ENCODE measurements at regions not wholly inside any gene's neighbourhood (a gene's known extent, or its start where the extent isn't known, plus 50 kb on each side); places are given as distances from the start of the nearest gene placed in this dataset.
A peak's percentile ranks its signal among the peaks of the same experiment; 100 is the strongest.
"Not testable (repeated sequence)": the region's sequence is repeated elsewhere in the genome, so short reads cannot be mapped to it uniquely, and the experiment has no call there.

GRCh38 chr3:17865631-17866030 is 123.2 kb upstream of the TBC1D5 start:
- no peak for DNase-seq

DNA sequence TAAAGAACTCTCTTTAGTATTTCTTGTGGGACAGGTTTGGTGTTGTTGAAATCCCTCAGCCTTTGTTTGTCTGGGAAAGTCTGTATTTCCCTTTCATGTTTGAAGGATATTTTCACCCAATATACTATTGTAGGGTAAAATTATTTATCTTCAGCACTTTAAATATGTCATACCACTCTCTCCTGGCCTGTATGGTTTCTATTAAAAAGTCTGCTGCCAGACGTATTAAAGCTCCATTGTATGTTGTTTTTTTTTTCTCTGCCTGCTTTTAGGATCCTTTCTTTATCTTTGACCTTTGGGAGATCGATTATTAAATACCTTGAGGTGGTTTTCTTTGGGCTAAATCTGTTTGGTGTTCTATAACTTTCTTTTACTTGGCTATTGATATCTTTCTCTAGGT is 119.0 kb upstream of the TBC1D5 start:
- no peak for DNase-seq

GRCh38 chr3:17860840-17861471 is 118.5 kb upstream of the TBC1D5 start:
- DNase-seq: not testable (repeated sequence)

DNA sequence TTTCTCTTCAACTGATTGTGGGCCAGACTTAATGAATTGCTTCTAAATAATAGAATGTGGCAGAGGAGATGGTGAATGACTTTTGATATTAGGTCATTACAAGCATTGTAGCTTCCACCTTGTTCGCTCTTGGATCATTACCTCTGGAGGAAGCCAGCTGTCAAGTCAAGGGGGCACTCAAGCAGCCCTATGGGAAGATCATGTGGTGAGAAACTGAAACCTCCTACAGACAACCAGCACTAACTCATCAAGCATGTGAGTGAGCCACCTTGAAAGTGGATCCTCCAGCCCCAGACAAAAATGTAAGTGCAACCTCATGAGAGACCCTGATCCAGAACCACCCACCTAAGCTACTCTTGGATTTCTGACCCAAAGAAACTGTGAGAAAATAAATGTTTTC is 109.8 kb upstream of the TBC1D5 start:
- DNase-seq: no peak

GRCh38 chr3:17850448-17850847 is 108.0 kb upstream of the TBC1D5 start:
- DNase-seq: peak; percentile 98

- DNase-seq: no peak
Observed at GRCh38 chr3:17848102-17848501, 105.7 kb upstream of the TBC1D5 start.

DNA sequence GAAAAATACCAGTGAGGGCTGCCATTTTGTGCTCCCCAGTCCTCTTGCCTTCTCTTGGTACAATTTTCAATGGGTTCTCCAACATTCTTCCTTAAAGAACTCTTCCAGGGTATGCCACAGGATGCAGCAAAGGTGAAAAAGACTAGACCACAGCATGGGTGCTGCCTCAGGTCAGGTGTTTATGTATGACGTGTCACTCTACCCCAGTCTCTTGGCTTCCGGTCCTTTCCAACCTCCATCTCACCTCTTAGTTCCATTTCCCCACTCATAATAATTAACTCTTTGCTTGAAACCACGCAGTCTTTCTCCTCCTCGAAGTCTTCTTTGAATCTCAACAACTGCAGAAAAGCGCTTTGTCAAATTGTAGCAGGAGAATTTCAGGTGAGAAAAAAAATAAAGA is 104.7 kb upstream of the TBC1D5 start:
- DNase-seq: no peak

GRCh38 chr3:17846466-17846865 is 104.0 kb upstream of the TBC1D5 start:
- DNase-seq: no peak

- no peak for DNase-seq
Observed at GRCh38 chr3:17845026-17845812, 102.8 kb upstream of the TBC1D5 start.

GRCh38 chr3:17844236-17844635 is 101.8 kb upstream of the TBC1D5 start:
- DNase-seq: no peak

DNA sequence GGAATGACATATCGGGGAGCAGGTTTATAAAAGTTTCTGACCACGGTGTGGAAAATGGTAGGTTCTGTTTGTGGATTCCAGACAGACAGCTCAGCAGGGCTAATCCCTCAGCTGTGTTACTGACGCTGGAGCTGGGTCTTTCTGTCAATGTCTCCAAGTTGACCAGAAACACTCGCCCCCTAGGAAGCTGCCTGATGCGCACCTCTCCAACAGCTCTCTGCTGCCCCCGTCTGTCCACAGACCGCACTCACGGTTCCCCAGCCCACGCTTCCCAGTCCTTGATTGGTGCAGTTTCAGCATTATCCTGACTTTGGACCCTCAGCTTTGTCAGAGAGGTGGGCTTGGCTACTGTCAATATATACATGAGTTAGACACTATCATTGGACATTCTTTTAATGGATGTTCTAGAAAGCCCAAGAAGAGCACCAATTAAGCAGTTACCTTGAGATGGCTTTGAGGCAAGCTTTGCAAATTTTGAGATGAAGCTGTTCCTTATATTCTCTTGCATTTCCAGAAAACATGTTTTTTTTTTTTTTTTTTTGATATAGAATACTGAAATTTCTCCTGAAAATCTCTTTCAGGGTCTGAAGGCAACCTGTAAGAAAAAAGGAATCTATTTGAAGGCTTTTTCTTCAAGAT is 98.9 kb upstream of the TBC1D5 start:
- peak; percentile 55 for DNase-seq

DNA sequence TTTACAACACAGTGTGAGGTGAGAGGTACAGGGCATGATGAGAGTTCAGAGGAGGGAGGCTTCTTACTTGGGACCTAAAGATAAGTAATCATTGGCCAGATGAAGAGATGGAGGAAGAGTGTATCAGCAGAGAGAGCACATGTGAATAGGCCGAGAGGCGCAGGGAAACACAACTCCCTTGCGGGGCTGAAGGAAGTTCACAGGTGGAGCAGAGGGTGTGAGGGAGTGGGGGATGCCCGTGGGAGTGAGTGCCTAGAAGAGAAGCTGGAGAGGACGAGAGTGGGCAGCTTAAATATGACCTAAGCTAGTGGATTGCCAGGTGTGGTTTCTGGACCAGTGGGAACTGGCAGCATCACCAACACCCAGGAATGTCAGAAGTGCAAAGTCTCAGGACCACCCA is 98.2 kb upstream of the TBC1D5 start:
- DNase-seq: no peak

GRCh38 chr3:17840126-17840525 is 97.7 kb upstream of the TBC1D5 start:
- peak; percentile 28 for DNase-seq

GRCh38 chr3:17836919-17837318 is 94.5 kb upstream of the TBC1D5 start:
- DNase-seq: no peak

- DNase-seq: no peak
Observed at GRCh38 chr3:17836092-17836491, 93.7 kb upstream of the TBC1D5 start.

DNA sequence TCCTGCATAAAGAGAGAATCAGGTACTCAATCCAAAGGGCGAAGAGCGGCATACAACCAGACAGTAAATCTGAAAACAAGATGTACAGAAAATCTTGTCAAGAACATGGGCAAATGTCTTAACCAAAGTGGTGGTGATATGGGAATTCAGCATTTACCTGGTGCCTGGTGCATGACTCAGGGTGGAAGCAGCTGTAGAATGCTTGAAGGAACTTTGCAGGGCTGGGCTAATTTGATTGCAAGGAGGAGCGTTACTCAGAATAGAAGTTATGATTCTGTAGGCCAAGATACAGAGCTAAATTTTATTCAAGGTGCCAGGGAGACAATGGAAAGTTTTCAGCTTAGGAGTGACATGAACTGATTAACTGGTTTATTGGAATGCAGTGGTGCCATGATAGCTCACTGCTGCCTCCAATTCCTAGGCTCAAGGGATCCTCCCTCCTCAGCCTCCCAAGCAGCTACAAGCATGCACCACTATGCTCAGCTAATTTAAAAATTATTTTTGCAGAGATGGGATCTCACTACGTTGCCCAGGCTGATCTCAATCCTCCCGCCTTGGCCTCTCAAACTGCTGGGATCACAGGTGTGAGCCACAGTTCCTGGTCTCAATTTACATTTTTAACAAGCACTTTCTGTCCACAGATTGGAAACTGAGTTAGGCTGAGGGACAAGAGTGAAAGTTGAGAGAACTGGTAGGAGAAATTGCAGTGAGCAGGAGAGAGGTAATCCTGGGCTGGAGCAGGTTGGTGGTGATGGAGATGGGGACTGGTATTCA is 91.5 kb upstream of the TBC1D5 start:
- no peak for DNase-seq

DNA sequence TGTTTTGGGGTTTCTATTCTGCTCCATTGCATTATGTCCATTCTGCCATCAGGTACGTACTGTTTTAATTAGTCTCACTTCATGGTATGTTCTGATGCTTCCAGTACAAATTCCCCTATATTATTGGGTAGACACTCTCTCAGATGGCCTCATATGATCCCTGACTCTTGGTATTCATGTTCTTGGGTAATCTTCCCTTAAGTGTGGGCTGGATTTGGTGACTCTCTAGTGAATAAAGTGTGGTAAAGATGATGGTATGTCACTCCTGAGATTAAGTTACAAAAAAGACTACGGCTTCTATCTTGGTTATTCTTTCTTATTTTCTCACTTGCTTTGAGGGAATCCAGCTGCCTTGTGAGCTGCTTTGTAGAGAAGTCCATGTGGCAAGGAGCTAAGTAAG is 89.6 kb upstream of the TBC1D5 start:
- DNase-seq: no peak

GRCh38 chr3:17831366-17831765 is 88.9 kb upstream of the TBC1D5 start:
- DNase-seq: no peak

DNA sequence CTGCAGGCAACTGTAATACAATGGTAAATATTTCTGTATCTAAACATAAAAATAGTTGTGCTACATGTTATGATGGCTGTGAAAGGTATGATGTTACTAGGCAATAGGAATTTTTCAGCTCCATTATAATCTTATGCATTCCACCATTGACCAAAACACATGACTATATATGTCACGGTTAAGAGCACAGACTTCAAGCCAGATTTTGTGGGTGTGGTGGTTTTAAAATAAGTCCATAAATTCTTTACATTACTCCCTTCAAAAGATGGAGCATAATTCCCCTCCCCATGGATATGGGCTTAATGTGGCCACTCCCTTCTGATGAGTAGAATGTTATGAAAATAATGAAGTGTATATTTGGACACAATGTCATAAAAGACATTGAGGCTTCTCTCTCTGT is 88.4 kb upstream of the TBC1D5 start:
- DNase-seq: no peak

DNA sequence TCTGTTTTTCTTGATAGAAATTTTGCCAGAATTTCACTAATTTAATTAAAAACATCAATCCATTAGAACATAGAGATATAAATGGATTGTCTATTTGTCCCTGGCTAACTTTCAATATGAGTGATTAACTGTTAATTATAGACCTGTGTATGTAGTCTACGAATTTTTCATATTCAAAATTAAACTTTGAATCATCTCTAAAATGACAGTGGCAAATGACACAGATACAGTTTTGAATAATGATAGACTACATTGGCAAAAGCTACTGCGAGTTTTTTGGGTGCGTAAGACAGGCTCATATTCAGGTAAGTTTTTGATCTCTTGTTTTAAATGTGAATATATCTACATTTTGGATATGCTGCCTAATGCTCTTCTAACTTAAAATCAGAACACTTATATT is 86.0 kb upstream of the TBC1D5 start:
- DNase-seq: no peak

GRCh38 chr3:17825298-17825697 is 82.9 kb upstream of the TBC1D5 start:
- no peak for DNase-seq

- DNase-seq: no peak
Observed at GRCh38 chr3:17823816-17824215, 81.4 kb upstream of the TBC1D5 start.

DNA sequence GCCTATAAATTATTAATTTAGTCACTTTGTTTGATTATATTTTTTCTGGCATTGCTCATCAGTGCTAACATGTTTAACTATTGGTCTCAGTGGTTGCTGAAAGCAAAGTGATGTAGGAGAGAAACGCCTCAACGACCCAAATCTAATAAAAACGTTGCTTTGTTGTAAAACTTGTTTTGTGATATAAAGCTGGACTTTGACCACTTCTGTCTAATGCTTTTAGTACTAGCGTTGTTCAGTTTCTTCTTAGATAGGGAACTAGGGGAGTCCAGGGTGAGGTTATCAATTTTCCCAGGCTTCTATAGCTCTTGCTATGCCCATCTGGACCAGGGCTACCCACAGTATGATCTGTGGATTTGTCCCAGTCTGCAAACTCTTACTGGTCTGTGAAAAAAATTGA is 80.6 kb upstream of the TBC1D5 start:
- DNase-seq: no peak

- DNase-seq: no peak
Observed at GRCh38 chr3:17820704-17821103, 78.3 kb upstream of the TBC1D5 start.

Measured in MV-4-11 (cell line).